IgD-negative memory B cell (primary cell): ENCODE measurements at regions not wholly inside any gene's neighbourhood (a gene's known extent, or its start where the extent isn't known, plus 50 kb on each side); places are given as distances from the start of the nearest gene placed in this dataset.
A peak's percentile ranks its signal among the peaks of the same experiment; 100 is the strongest.

Experiments
- H3K27ac Mint-ChIP-seq, 3 donors: one replicate each; pipeline ENCODE4 v1.8.0; 2020 to 2022; ENCODE audit warnings: mild to moderate bottlenecking in 3 of 3, mixed read lengths in 3 of 3, moderate library complexity in 1 of 3
- H3K27me3 Mint-ChIP-seq: one replicate; pipeline ENCODE4 v1.8.0; 2021; ENCODE audit warnings: mixed read lengths
- H3K36me3 Mint-ChIP-seq: one replicate; pipeline ENCODE4 v1.8.0; 2020; ENCODE audit warnings: mild to moderate bottlenecking, mixed read lengths
- H3K4me1 Mint-ChIP-seq, 3 donors: one replicate each; pipeline ENCODE4 v1.8.0; 2020 to 2022; ENCODE audit warnings: mixed read lengths in 3 of 3, mild to moderate bottlenecking in 1 of 3
- H3K4me3 Mint-ChIP-seq, 4 donors: one replicate each; pipeline ENCODE4 v1.8.0; 2020 to 2022; ENCODE audit warnings: mild to moderate bottlenecking in 4 of 4, mixed read lengths in 4 of 4, moderate library complexity in 3 of 4
- H3K9me3 Mint-ChIP-seq, 3 donors: one replicate each; pipeline ENCODE4 v1.8.0; 2020 to 2021; ENCODE audit warnings: mixed read lengths in 3 of 3, mild to moderate bottlenecking in 1 of 3

DNA sequence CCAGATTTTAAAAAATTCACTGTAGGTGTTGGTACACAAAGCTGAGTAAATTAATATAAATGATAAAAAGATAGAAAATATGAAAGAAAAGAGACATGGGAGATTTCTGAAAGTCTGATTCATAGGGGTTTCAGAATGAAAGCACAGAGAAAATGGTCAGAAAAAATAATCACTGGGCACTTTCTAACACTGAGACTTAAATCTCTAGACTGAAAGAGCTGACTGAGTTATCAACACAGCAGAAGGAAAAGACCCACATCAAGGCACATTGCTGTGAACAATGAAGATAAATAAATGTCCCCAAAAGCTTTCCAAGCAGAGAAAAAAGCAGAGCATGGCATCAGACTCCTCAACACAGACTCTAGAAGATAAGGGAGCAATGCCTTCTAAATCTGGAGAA is 277.2 kb downstream of the BCL2 start:
- Mint-ChIP-seq H3K9me3 (peaks cover 0 to 10% (median 1%) of the 10 kb centered on the region in 3 donors), H3K27me3 (no peaks in the 10 kb centered on the region), H3K27ac (no peak overlapping the region), H3K36me3 (no peaks in the 10 kb centered on the region), H3K4me3 (no peak overlapping the region), H3K4me1 (peaks cover 8 to 16% (median 16%) of the 10 kb centered on the region in 3 donors)

DNA sequence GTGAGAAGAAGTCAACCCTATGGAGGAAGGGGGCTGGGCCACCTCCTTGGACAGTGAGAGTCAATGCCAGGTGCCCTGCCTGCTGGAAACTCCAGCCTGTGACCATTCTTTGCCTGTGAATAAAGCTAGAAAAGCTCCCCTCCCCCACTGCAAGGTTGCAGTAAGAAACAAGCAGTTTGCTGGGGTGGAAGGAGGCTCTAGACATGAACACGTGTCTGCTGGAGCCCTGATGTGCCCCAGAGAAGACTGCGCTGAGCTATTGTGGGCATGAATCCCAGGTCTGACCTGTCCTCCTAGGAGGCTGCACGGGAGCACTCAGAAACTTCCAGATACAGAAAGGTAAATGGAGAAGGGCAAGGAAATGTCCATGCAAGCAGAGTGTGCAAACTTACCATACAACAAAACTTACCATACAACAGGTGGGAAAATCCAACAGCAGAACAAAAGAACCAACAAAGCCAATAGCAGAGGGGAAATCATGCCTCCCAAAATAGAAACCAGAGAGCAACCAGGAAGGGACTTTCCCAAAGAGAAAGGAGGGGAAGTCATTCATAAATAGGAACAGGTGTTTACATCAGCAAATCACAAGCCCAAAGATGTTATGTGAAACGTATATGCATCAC is 278.7 kb downstream of the BCL2 start:
- Mint-ChIP-seq H3K27me3 (no peaks in the 10 kb centered on the region), H3K4me3 (peak overlapping the region in 2 of 4 donors; percentile 50 to 58), H3K36me3 (no peaks in the 10 kb centered on the region), H3K9me3 (peaks cover 0 to 10% (median 1%) of the 10 kb centered on the region in 3 donors), H3K27ac (peak overlapping the region in 1 of 3 donors; percentile 9), H3K4me1 (peaks cover 8 to 16% (median 16%) of the 10 kb centered on the region in 3 donors)

DNA sequence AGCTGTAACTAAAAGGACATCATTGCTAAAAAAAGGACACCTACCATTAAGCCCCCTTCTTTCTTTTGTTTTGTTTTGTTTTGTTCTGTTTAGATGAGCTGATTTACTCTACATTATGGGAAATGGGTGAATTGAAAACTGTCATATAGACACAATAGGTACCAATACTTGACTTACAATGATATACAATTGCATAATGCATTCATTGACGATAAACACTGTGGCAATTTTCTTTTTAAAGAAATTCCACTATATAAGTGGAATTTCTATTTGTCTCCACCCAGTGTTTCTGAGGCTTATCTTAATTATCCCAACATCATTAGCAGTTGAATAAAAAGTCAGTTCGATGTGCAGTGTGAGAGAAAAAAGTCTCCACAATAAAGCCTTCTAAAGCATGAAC is 282.1 kb downstream of the BCL2 start:
- Mint-ChIP-seq H3K4me1 (peaks cover 8 to 16% (median 16%) of the 10 kb centered on the region in 3 donors), H3K36me3 (no peaks in the 10 kb centered on the region), H3K27me3 (no peaks in the 10 kb centered on the region), H3K27ac (no peak overlapping the region), H3K4me3 (no peak overlapping the region), H3K9me3 (peaks cover 0 to 6% (median 1%) of the 10 kb centered on the region in 3 donors)

DNA sequence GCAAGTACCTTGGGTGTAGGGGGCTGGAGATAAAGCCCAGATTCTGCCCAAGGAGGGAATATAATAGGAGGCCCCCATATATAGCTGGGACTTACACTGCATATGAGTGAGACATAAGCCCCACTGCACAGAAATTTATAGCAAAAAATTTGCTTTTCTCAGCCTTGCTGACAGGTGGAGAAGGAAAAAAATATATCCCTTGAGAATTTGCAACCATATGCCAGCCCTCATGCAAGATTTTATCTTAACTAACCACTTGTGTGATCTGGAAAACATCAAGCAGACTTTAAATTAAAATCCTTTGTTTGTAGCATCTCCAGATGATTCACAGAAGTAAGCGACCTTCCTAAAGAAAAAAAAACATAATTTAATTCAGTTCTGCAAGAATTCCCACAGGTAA is 288.2 kb downstream of the BCL2 start:
- H3K27me3 Mint-ChIP-seq, result no peaks in the 10 kb centered on the region
- no peak overlapping the region for H3K27ac Mint-ChIP-seq
- no peaks in the 10 kb centered on the region for H3K9me3 Mint-ChIP-seq
- peaks cover 6 to 9% (median 6%) of the 10 kb centered on the region in 3 donors for H3K4me1 Mint-ChIP-seq
- H3K4me3 Mint-ChIP-seq, result no peak overlapping the region
- no peaks in the 10 kb centered on the region for H3K36me3 Mint-ChIP-seq
